ENCODE measurements at regions not wholly inside any gene's neighbourhood (a gene's known extent, or its start where the extent isn't known, plus 50 kb on each side); places are given as distances from the start of the nearest gene placed in this dataset.

- Mint-ChIP-seq H3K27ac (no peak overlapping the region), H3K27me3 (ENCODE audit: low read depth) (peaks cover 20% of the 10 kb centered on the region), H3K9me3 (peaks cover 19% of the 10 kb centered on the region), H3K36me3 (no peaks in the 10 kb centered on the region), H3K4me1 (no peaks in the 10 kb centered on the region), H3K4me3 (no peak overlapping the region)
- no peak for DNase-seq (ENCODE audit: low spot score in 2 of 2, unreplicated experiment in 2 of 2)
- no peak for TF ChIP-seq CTCF (IDR thresholded peaks at IDR 0.05; ENCODE audit: unreplicated experiment)
Observed at GRCh38 chr6:137434640-137435039, 59.6 kb downstream of the OLIG3 start.

- no peak for TF ChIP-seq CTCF (IDR thresholded peaks at IDR 0.05; ENCODE audit: unreplicated experiment)
- Mint-ChIP-seq H3K27ac (no peak overlapping the region), H3K4me1 (peaks cover 7% of the 10 kb centered on the region), H3K4me3 (no peak overlapping the region), H3K36me3 (no peaks in the 10 kb centered on the region), H3K9me3 (no peaks in the 10 kb centered on the region), H3K27me3 (ENCODE audit: low read depth) (peaks cover 17% of the 10 kb centered on the region)
- no peak for DNase-seq (ENCODE audit: low spot score in 2 of 2, unreplicated experiment in 2 of 2)
Observed at GRCh38 chr6:137432054-137432611, 62.1 kb downstream of the OLIG3 start.

GRCh38 chr6:137430954-137431353 lies 63.2 kb downstream of the OLIG3 start:
- H3K36me3 Mint-ChIP-seq, result no peaks in the 10 kb centered on the region
- H3K27me3 Mint-ChIP-seq (ENCODE audit: low read depth), result peaks cover 17% of the 10 kb centered on the region
- H3K4me3 Mint-ChIP-seq, result no peak overlapping the region
- DNase-seq (ENCODE audit: low spot score in 2 of 2, unreplicated experiment in 2 of 2), result no peak
- H3K27ac Mint-ChIP-seq, result no peak overlapping the region
- no peaks in the 10 kb centered on the region for H3K9me3 Mint-ChIP-seq
- TF ChIP-seq CTCF (IDR thresholded peaks at IDR 0.05; ENCODE audit: unreplicated experiment), result no peak
- H3K4me1 Mint-ChIP-seq, result peaks cover 7% of the 10 kb centered on the region

GRCh38 chr6:137427656-137428290 lies 66.4 kb downstream of the OLIG3 start:
- no peak for TF ChIP-seq CTCF (IDR thresholded peaks at IDR 0.05; ENCODE audit: unreplicated experiment)
- H3K4me1 Mint-ChIP-seq, result peaks cover 14% of the 10 kb centered on the region
- peaks cover 16% of the 10 kb centered on the region for H3K27me3 Mint-ChIP-seq (ENCODE audit: low read depth)
- no peaks in the 10 kb centered on the region for H3K9me3 Mint-ChIP-seq
- DNase-seq (ENCODE audit: low spot score in 2 of 2, unreplicated experiment in 2 of 2), result no peak
- H3K4me3 Mint-ChIP-seq, result no peak overlapping the region
- peak overlapping the region; percentile 50 for H3K27ac Mint-ChIP-seq
- no peaks in the 10 kb centered on the region for H3K36me3 Mint-ChIP-seq

GRCh38 chr6:137426007-137426689 lies 68.0 kb downstream of the OLIG3 start:
- DNase-seq (ENCODE audit: low spot score in 2 of 2, unreplicated experiment in 2 of 2), result no peak
- Mint-ChIP-seq H3K27me3 (ENCODE audit: low read depth) (peaks cover 3% of the 10 kb centered on the region), H3K27ac (no peak overlapping the region), H3K4me3 (no peak overlapping the region), H3K4me1 (peaks cover 14% of the 10 kb centered on the region), H3K9me3 (peaks cover 5% of the 10 kb centered on the region), H3K36me3 (no peaks in the 10 kb centered on the region)
- no peak for TF ChIP-seq CTCF (IDR thresholded peaks at IDR 0.05; ENCODE audit: unreplicated experiment)
